ENCODE measurements at regions not wholly inside any gene's neighbourhood (a gene's known extent, or its start where the extent isn't known, plus 50 kb on each side); places are given as distances from the start of the nearest gene placed in this dataset.
"Not testable (repeated sequence)": the region's sequence is repeated elsewhere in the genome, so short reads cannot be mapped to it uniquely, and the experiment has no call there.

- Mint-ChIP-seq H3K4me1 (ENCODE audit: low read depth) (no peaks in the 10 kb centered on the region), H3K4me3 (no peak overlapping the region), H3K27ac (no peak overlapping the region), H3K27me3 (ENCODE audit: low read depth) (no peaks in the 10 kb centered on the region), H3K9me3 (no peaks in the 10 kb centered on the region), H3K36me3 (ENCODE audit: low read depth) (no peaks in the 10 kb centered on the region)
These were observed 110.3 kb upstream of the RBMS1 start for GRCh38 chr2:160603771-160604510.

GRCh38 chr2:160606341-160606740 is 112.7 kb upstream of the RBMS1 start:
- Mint-ChIP-seq H3K27me3 (ENCODE audit: low read depth) (no peaks in the 10 kb centered on the region), H3K4me1 (ENCODE audit: low read depth) (no peaks in the 10 kb centered on the region), H3K4me3 (no peak overlapping the region), H3K9me3 (no peaks in the 10 kb centered on the region), H3K36me3 (ENCODE audit: low read depth) (no peaks in the 10 kb centered on the region), H3K27ac (no peak overlapping the region)

GRCh38 chr2:160608599-160608998 is 115.0 kb upstream of the RBMS1 start:
- no peak overlapping the region for H3K4me3 Mint-ChIP-seq
- H3K36me3 Mint-ChIP-seq (ENCODE audit: low read depth) = no peaks in the 10 kb centered on the region
- no peak overlapping the region for H3K27ac Mint-ChIP-seq
- H3K9me3 Mint-ChIP-seq = no peaks in the 10 kb centered on the region
- peaks cover 3% of the 10 kb centered on the region for H3K4me1 Mint-ChIP-seq (ENCODE audit: low read depth)
- H3K27me3 Mint-ChIP-seq (ENCODE audit: low read depth) = no peaks in the 10 kb centered on the region

- peaks cover 3% of the 10 kb centered on the region for H3K4me1 Mint-ChIP-seq (ENCODE audit: low read depth)
- H3K4me3 Mint-ChIP-seq = no peak overlapping the region
- H3K9me3 Mint-ChIP-seq = no peaks in the 10 kb centered on the region
- H3K27ac Mint-ChIP-seq = no peak overlapping the region
- H3K36me3 Mint-ChIP-seq (ENCODE audit: low read depth) = no peaks in the 10 kb centered on the region
- no peaks in the 10 kb centered on the region for H3K27me3 Mint-ChIP-seq (ENCODE audit: low read depth)
These were observed 115.7 kb upstream of the RBMS1 start for GRCh38 chr2:160609346-160609745.

- peaks cover 4% of the 10 kb centered on the region for H3K27me3 Mint-ChIP-seq (ENCODE audit: low read depth)
- no peak overlapping the region for H3K27ac Mint-ChIP-seq
- H3K4me1 Mint-ChIP-seq (ENCODE audit: low read depth) = peaks cover 3% of the 10 kb centered on the region
- H3K36me3 Mint-ChIP-seq (ENCODE audit: low read depth) = no peaks in the 10 kb centered on the region
- no peak overlapping the region for H3K4me3 Mint-ChIP-seq
- no peaks in the 10 kb centered on the region for H3K9me3 Mint-ChIP-seq
These were observed 116.4 kb upstream of the RBMS1 start for GRCh38 chr2:160610041-160610440.

GRCh38 chr2:160612266-160612856 is 118.8 kb upstream of the RBMS1 start:
- Mint-ChIP-seq H3K4me1 (ENCODE audit: low read depth) (peaks cover 3% of the 10 kb centered on the region), H3K4me3 (no peak overlapping the region), H3K27me3 (ENCODE audit: low read depth) (peaks cover 4% of the 10 kb centered on the region), H3K36me3 (ENCODE audit: low read depth) (no peaks in the 10 kb centered on the region), H3K27ac (no peak overlapping the region), H3K9me3 (peaks cover 6% of the 10 kb centered on the region)

GRCh38 chr2:160613466-160614153 is 120.0 kb upstream of the RBMS1 start:
- peaks cover 6% of the 10 kb centered on the region for H3K9me3 Mint-ChIP-seq
- peaks cover 4% of the 10 kb centered on the region for H3K27me3 Mint-ChIP-seq (ENCODE audit: low read depth)
- no peak overlapping the region for H3K4me3 Mint-ChIP-seq
- H3K27ac Mint-ChIP-seq = no peak overlapping the region
- H3K36me3 Mint-ChIP-seq (ENCODE audit: low read depth) = no peaks in the 10 kb centered on the region
- peaks cover 3% of the 10 kb centered on the region for H3K4me1 Mint-ChIP-seq (ENCODE audit: low read depth)

GRCh38 chr2:160614391-160614790 is 120.8 kb upstream of the RBMS1 start:
- H3K4me1 Mint-ChIP-seq (ENCODE audit: low read depth) = peaks cover 3% of the 10 kb centered on the region
- no peak overlapping the region for H3K4me3 Mint-ChIP-seq
- H3K27me3 Mint-ChIP-seq (ENCODE audit: low read depth) = peaks cover 4% of the 10 kb centered on the region
- H3K27ac Mint-ChIP-seq = no peak overlapping the region
- peaks cover 6% of the 10 kb centered on the region for H3K9me3 Mint-ChIP-seq
- H3K36me3 Mint-ChIP-seq (ENCODE audit: low read depth) = no peaks in the 10 kb centered on the region

GRCh38 chr2:160615706-160616105 is 122.1 kb upstream of the RBMS1 start:
- Mint-ChIP-seq H3K4me1 (ENCODE audit: low read depth) (peaks cover 3% of the 10 kb centered on the region), H3K9me3 (peaks cover 6% of the 10 kb centered on the region), H3K27ac (no peak overlapping the region), H3K4me3 (no peak overlapping the region), H3K27me3 (ENCODE audit: low read depth) (peaks cover 4% of the 10 kb centered on the region), H3K36me3 (ENCODE audit: low read depth) (no peaks in the 10 kb centered on the region)

- Mint-ChIP-seq H3K4me3 (no peak overlapping the region), H3K36me3 (ENCODE audit: low read depth) (no peaks in the 10 kb centered on the region), H3K27ac (no peak overlapping the region), H3K27me3 (ENCODE audit: low read depth) (peaks cover 4% of the 10 kb centered on the region), H3K4me1 (ENCODE audit: low read depth) (peaks cover 3% of the 10 kb centered on the region), H3K9me3 (peaks cover 6% of the 10 kb centered on the region)
These were observed 122.5 kb upstream of the RBMS1 start for GRCh38 chr2:160616149-160616548.

GRCh38 chr2:160621748-160622147 is 128.1 kb upstream of the RBMS1 start:
- no peaks in the 10 kb centered on the region for H3K4me1 Mint-ChIP-seq (ENCODE audit: low read depth)
- H3K36me3 Mint-ChIP-seq (ENCODE audit: low read depth) = no peaks in the 10 kb centered on the region
- no peak overlapping the region for H3K27ac Mint-ChIP-seq
- peaks cover 12% of the 10 kb centered on the region for H3K9me3 Mint-ChIP-seq
- H3K4me3 Mint-ChIP-seq = no peak overlapping the region
- H3K27me3 Mint-ChIP-seq (ENCODE audit: low read depth) = peaks cover 4% of the 10 kb centered on the region

GRCh38 chr2:160628020-160628637 is 134.5 kb upstream of the RBMS1 start:
- H3K4me1 Mint-ChIP-seq (ENCODE audit: low read depth); H3K27me3 Mint-ChIP-seq (ENCODE audit: low read depth); H3K4me3 Mint-ChIP-seq: not testable (repeated sequence)

GRCh38 chr2:160628811-160629210 is 135.2 kb upstream of the RBMS1 start:
- H3K27me3 Mint-ChIP-seq (ENCODE audit: low read depth) = peaks cover 4% of the 10 kb centered on the region
- no peaks in the 10 kb centered on the region for H3K36me3 Mint-ChIP-seq (ENCODE audit: low read depth)
- H3K9me3 Mint-ChIP-seq = peaks cover 11% of the 10 kb centered on the region
- no peaks in the 10 kb centered on the region for H3K4me1 Mint-ChIP-seq (ENCODE audit: low read depth)
- no peak overlapping the region for H3K4me3 Mint-ChIP-seq
- H3K27ac Mint-ChIP-seq = no peak overlapping the region

More at GRCh38 chr2:160628020-160628637, 134.5 kb upstream of the RBMS1 start:
- H3K9me3 Mint-ChIP-seq = peaks cover 12% of the 10 kb centered on the region
- H3K27ac Mint-ChIP-seq; H3K36me3 Mint-ChIP-seq (ENCODE audit: low read depth): not testable (repeated sequence)

GRCh38 chr2:160630801-160631590 is 137.4 kb upstream of the RBMS1 start:
- Mint-ChIP-seq H3K27ac (no peak overlapping the region), H3K9me3 (no peaks in the 10 kb centered on the region), H3K27me3 (ENCODE audit: low read depth) (no peaks in the 10 kb centered on the region), H3K4me3 (no peak overlapping the region), H3K4me1 (ENCODE audit: low read depth) (no peaks in the 10 kb centered on the region), H3K36me3 (ENCODE audit: low read depth) (no peaks in the 10 kb centered on the region)

Measured in T-helper 1 cell treated with Interleukin-12 subunit alpha and Interleukin-12 subunit beta and Interleukin-4 antibody, amounts not matched to agents 30 μg/mL and 1 μg/mL, for 36 hours (primary cell).